ENCODE measurements at regions not wholly inside any gene's neighbourhood (a gene's known extent, or its start where the extent isn't known, plus 50 kb on each side); places are given as distances from the start of the nearest gene placed in this dataset.
A peak's percentile ranks its signal among the peaks of the same experiment; 100 is the strongest.
"Not testable (repeated sequence)": the region's sequence is repeated elsewhere in the genome, so short reads cannot be mapped to it uniquely, and the experiment has no call there.

- DNase-seq: no peak
Observed at GRCh38 chr4:123162859-123163258, 233.7 kb upstream of the SPRY1 start.

- no peak for DNase-seq
Observed at GRCh38 chr4:123163501-123163900, 233.1 kb upstream of the SPRY1 start.

DNA sequence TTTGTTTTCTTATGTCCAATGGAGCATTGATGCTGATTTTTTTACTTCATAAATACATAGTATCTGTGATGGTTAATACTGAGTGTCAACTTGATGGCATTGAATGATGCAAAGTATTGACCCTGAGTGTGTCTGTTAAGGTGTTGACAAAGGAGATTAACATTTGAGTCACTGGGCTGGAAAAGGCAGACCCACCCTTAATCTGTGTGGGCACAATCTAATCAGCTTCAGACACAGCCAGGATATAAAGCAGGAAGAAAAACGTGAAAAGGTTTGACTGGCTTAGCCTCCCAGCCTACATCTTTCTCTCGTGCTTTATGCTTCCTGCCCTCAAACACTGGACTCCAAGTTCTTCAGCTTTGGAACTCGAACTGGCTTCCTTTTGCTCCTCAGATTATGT lies 230.6 kb upstream of the SPRY1 start:
- DNase-seq: no peak

- no peak for DNase-seq
Observed at GRCh38 chr4:123167931-123168330, 228.7 kb upstream of the SPRY1 start.

DNA sequence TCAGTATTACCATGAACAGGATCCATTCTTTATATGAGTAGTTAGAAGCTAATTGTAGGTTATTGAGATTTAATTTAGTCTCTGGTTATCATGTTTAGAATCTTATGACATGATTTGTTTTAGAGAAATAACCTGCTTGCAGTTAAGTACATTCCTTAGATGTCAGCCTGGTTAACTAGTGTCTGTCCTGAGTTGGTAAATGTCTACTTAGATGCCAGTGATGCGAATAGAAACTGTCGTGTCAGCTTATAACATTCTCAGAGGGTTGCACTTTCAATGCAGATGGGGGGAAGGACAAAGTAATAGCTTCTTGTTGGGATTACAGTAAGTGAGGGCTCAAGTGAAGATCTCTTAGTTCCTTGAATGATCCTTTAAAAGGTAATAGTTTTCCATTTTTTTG lies 227.8 kb upstream of the SPRY1 start:
- no peak for DNase-seq

DNA sequence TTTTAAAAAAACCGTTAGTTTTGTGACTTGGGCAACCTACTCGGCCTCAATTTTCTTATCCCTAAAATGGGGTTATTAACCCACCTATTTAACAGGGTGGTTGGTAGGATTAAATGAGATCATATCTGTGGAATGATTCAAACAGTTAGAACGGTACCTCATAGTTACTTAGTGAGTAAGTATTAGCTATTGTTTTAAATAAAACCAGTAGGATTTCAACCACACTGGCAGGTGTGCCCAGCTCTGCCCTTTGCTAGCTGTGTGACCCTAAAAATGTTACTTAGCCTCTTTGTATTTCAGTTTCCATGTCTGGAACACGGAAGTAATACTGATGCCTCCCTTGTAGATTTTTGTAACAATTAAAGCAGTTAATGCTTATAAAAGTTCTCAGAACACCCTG lies 225.8 kb upstream of the SPRY1 start:
- no peak for DNase-seq

- DNase-seq: no peak
Observed at GRCh38 chr4:123176605-123177004, 220.0 kb upstream of the SPRY1 start.

DNA sequence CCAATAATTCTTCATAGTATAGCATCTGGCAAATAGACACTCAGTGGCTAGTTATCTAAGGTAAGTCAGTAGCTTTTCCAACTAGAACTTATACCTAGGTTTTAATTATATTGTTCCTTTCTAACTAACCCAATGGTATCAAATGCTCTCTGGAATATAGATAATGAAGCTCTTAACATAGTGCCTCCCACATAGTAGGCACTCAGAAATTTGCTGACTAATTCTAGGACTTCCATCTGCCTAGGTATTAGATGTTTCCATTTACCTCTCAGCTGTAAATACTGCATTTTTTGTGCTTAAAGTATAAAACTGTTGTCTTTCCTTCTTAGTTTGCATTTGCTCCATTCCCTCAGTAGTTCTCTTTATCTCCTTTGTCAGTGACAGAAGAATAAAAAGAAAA lies 214.3 kb upstream of the SPRY1 start:
- no peak for DNase-seq

- no peak for DNase-seq
Observed at GRCh38 chr4:123183308-123183707, 213.3 kb upstream of the SPRY1 start.

DNA sequence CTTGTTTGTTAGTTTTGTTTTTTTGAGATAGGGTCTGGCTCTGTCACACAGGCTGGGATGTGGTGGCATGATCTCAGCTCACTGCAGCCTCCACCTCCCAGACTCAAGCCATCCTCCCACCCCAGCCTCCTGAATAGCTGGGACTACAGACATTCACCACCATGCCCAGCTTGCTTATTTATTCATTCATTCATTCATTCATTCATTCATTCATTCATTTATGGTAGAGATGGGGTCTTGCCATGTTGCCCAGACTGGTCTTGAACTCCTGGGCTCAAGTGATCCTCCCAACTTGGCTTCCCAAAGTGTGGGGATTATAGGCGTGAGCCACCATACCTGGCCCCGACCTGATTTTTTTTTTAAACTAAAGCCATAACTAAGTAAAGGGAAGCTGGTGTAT lies 212.8 kb upstream of the SPRY1 start:
- DNase-seq: not testable (repeated sequence)

DNA sequence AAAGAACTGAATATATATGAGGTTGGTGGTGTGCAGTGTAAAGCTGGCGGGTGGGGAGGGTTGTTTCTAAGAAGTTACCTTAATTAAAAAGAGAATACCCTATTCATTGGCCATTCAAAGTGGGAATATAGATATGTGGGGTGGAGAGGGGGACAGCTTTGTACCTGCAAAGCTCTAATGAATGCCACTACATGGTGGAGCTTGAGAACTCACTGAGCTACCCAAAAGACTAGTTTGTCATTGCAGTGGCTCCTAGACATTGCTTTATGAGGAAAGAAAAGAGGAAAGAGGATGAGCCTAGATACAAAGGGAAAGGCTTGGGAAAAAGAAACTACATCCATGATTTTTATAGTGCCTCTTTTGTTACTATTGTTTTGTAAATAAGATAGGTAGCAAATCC lies 209.9 kb upstream of the SPRY1 start:
- DNase-seq: no peak

DNA sequence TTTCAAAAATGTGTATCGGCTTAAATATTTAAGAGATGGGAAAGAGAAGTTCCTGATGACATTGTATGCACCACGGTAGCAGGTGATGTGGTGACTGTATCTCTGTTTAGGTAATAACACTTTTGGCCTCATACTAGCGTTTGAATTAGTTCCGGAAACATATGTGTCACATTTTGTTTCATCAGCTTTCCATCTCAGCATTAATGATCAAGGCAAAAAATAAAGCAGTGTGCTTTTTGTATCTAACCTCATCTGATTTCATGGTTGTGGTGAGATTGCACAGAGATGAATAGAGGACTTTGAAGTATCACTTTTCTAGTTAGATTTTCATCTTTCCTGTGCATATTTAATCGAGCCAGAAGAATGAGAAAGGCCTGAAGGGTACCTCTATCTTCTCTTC lies 206.4 kb upstream of the SPRY1 start:
- DNase-seq: no peak

DNA sequence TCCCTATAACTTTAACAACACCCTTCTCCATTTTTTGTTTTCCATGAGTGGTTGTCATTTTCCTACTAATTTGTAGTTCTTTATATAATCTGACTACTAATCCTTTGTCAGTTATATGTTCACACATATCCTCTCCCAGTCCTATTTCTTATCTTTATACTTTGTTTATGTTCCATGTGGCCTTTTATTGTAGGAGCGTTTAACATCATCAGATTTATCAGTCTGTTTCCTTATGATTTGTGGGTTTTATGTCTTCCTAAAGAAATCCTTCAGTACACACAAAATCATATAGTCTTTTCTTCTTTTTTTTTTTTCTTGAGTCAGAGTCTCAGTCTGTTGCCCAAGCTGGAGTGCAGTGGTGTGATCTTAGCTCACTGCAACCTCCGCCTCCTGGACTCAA lies 204.9 kb upstream of the SPRY1 start:
- no peak for DNase-seq

DNA sequence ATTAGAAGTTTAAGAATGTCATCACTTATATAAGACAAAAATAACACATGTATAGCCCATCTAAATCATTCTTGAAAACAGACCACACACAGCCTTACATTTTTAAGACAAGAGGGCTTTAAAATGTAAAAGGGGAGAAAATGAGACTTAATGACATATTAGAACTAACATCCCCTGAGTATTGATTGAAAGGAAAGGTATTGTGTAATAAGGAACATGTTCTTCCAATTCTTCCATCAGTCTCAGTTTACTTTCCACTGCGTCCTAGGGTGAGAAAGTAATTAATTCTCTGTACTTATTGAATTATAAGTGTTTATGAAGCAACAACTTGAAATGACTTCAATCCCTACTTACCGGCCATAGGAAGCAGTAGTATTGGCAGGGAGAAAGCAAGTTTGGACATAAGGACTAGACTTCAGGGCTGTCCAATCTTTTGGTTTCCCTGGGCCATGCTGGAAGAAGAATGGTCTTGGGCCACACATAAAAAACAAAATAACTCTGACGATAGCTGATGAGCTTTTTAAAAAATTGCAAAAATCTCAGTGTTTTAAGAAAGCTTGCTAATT lies 202.7 kb upstream of the SPRY1 start:
- DNase-seq: no peak

DNA sequence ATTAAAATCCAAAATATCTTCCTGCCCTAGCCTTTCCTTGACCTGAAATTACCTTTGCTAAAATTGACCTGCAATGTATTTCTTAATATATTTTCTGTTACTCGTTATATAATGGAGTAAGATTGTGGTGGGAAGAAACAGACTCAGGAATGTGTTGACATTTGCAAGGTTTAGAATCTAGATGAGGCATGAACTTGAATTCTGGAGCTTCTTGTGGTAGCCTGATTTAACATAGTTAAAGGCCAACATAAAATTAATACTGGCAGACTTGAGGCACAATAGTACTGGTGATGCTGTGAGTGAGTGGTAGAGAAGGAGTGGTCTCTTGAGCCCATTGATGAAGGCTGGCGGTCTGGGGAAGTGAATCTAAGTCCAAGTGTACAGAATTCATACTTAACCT lies 197.9 kb upstream of the SPRY1 start:
- no peak for DNase-seq

DNA sequence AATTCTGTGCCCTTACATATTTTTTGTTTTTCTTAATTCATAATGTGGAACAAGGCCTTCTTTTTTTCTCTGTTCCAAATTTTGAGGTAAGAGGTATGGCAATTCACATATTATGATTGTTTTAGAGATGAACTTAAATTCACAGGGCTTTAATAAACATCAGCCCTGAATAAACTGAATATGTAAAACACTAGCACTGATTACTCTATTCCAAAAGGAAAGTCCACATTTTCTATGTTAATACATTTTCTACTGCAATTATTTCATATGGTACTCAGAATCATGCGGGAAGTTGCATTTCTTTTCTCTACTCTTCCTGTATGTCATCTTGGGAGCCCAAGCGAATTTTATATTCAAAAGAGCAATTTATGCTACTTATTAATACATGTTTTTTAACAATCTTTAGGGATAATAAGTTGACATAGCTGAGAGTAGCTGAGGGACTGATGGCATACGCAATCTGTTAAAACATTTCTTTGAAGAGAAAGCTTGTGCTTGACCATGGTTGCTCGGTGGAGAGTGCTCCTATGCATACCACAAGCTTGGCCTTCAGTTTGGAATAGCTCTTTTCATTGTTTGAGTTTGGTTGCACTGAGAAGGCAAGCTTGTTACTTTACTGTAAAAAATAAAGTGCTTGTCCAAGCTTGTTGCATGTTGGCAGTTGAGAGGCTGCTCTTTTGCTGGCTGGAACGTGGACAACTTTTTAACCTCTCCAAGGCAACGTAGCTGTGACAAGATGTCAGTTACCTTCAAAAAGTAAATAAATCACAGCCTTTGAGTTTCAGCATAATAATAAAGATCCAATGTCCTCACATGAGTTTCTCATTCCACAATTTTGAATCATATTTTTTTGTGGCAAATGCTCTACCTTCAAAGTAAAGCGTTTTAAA lies 196.3 kb upstream of the SPRY1 start:
- DNase-seq: no peak

DNA sequence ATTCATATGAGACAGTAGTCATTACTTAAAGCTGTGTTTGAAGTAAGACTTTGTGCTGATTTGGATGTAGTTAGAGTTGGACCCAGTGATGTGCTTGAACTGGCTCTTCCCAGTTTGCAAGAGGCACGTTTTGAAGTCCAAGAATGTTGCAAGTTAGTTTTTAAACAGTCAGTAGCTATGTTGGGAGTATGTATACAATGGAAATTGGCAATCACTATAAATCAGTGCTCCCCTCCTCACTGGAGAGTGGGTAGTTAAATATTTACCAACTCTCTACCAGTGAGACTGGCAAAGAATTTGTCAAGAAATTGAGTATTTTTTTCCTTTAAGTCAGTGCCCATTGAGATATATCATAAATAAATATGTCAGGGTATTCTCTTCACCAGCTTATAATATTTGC lies 191.9 kb upstream of the SPRY1 start:
- DNase-seq: no peak

DNA sequence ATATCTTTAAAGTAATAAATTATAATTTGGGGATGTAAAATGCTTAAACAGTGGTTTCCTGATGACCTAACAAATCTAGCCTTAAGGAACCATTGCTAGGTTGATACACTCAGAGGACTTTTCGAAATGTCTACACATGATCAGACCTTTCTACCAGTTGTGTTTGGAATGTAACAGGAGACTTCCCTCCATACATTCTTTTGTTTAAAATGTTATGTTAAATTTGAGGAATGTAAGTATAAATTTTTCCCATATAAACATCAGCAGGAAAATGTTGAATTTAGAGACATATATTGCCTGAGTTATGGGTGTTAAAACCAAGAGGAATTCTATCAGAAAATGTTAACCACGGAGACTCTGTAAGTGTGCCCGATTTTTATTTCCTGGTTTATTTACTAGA lies 190.6 kb upstream of the SPRY1 start:
- no peak for DNase-seq

GRCh38 chr4:123209436-123209835 lies 187.2 kb upstream of the SPRY1 start:
- DNase-seq: no peak

DNA sequence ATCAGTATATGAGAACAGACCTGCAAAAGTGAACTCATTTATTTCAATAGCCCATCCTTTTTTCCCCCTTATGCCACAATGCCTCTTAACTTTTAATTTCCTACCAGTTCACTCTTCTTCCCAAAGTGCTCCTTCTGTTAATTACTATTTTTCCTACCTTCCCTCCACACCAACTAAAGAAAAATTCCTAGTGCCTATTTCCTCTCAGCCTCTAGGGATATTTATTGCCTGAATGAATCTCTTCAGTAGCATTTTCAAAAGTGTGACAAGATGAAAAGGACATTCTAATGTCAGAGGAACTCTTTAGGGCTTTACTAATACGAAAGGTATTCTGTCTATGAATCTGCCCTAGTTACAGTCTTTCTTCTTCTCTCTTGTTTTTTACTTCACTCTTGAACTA lies 181.1 kb upstream of the SPRY1 start:
- DNase-seq: no peak

DNA sequence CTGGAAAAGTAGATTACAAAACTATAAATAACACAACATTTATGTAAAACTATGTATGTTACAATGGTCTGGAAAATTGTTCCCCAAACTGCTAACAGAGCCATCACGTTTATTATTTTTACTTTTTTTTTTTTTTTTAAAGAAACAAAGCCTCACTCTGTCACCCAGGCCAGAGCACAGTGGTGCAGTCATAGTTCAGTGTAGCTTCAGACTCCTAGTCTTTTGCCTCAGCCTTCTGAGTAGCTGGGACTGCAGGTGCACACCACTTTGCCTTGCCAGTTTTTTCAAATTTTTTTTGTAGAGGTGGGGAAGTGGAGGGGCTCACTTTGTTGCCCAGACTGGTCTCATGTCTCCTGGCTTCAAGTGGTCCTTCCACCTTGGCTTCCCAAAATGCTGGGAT lies 180.1 kb upstream of the SPRY1 start:
- DNase-seq: no peak

DNA sequence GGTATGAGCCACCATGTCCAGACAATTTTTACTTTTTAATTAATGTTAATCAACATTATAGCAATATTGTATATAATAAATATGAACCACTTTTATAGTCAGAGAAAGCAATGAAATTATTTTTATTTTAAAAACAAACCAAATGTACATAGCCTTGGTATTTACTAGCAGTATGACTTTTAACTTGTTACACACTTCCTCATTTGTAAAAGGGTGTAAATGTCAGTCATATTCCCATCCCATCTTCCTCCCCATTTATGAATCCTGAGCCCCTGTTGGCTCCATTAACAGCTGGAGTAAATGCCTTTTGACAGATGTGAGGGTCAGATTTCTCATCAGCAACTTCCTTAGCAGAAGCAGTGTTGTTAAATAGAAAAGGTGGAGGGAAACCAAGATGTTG lies 179.6 kb upstream of the SPRY1 start:
- DNase-seq: no peak

DNA sequence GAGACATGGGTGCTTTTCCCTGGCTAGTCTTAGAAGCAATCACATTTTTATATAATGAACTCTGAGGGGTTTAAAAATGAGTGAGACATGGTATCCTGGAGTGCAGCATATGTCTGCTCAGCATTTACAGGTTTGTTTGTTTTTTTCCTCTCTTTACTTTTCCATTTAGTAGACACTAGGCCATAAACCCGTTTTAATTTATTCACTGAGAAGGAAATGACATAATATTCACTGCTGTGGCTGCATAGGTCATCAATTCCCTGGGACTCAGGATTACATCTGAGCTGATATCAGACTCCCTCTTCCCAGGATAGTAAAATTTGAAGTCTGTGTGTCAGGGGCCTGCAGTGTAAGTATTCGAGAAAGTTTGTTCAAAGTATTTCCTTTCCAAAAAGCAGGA lies 178.9 kb upstream of the SPRY1 start:
- peak; percentile 67 for DNase-seq

DNA sequence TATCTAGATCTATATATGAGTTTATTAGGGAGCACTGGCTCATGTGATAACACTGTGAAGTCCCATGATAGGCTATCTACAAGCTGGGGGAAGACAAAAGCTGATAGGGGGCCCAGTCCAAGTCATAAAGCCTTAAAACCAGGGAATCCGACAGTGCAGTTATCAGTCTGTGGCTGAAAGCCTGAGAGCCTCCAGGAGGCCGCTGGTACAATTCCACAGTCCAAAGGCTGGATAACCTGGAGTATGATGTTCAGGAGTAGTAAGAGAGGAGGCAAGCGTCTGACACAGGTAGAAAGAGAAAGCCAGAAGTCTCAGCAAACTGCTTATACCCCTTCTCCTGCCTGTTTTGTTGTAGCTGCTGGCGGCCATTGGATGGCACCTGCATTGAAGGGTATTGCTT lies 177.6 kb upstream of the SPRY1 start:
- DNase-seq: no peak

DNA sequence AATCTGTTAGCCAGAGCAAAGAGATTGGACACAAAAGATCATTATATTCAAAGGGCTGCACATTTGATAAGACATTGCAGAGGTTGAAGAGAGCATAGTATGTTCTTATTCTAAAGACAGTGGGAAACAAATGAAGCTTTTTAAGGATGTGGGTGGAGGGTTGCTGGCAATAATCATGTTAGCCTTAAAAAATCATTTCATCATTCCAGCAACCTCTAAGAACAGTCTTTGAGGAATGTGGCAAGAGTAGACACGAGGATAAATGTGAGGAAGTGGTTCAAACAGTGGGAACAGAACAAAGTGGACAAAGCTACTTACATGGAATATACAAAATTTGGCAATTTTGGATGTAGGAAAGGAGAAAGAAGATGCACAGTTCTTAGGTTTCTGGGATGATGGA lies 167.3 kb upstream of the SPRY1 start:
- no peak for DNase-seq

Data from DMS153 (cell line).